Fibroblast of lung (primary cell): ENCODE measurements at regions not wholly inside any gene's neighbourhood (a gene's known extent, or its start where the extent isn't known, plus 50 kb on each side); places are given as distances from the start of the nearest gene placed in this dataset.

ENCODE experiments used
- CTCF ChIP-seq, 2 donors: IDR thresholded peaks in 1 of 2; conservative IDR thresholded peaks in 1 of 2; 1 replicate in 1 of 2; 2 replicates in 1 of 2; pipeline ENCODE4 v1.5.1; 2011 to 2012; ENCODE audit warnings: low read length in 2 of 2, control low read depth in 1 of 2, inconsistent platforms in 1 of 2, low read depth in 1 of 2, mild to moderate bottlenecking in 1 of 2
- EZH2 ChIP-seq: IDR thresholded peaks from 2 replicates; pipeline ENCODE4 v1.5.1; 2012; ENCODE audit warnings: low read length, control low read depth, mild to moderate bottlenecking; ENCODE audit errors: missing control alignments

GRCh38 chr12:111227476-111228420 lies 141.1 kb downstream of the PHETA1 start:
- TF ChIP-seq CTCF (conservative IDR thresholded peaks at IDR 0.05 in 1 of 2, IDR thresholded peaks at IDR 0.05 in 1 of 2; ENCODE audit: low read depth in 1 of 2, low read length in 2 of 2) (no peak), EZH2 (no peak)
